ENCODE measurements at regions not wholly inside any gene's neighbourhood (a gene's known extent, or its start where the extent isn't known, plus 50 kb on each side); places are given as distances from the start of the nearest gene placed in this dataset.
"Not testable (repeated sequence)": the region's sequence is repeated elsewhere in the genome, so short reads cannot be mapped to it uniquely, and the experiment has no call there.

DNA sequence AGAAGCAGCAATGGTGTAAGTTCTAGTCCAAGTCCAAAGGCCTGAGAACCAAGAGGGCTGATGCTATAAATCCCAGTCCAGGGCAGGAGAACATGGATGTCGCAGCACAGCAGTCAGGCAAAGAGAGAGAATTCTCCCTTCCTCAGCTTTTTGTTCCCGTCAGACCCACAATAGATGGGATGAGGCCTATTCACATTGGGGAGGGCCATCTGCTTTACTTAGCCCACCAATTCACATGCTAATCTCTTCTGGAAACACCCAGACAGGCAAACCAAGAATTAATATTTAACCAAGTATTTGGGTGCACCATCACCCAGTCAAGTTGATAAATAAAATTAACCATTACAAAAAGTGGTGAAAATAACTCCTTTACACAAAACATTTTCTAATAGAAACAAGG lies 511.7 kb upstream of the UBE2E2 start:
- TF ChIP-seq POLR2A (IDR thresholded peaks at IDR 0.05; ENCODE audit: low read length), result no peak
- TF ChIP-seq GATA1 (IDR thresholded peaks at IDR 0.05; ENCODE audit: low read depth, low read length), result no peak
- no peak for DNase-seq

- DNase-seq, result no peak
- TF ChIP-seq POLR2A (IDR thresholded peaks at IDR 0.05; ENCODE audit: low read length), result no peak
- no peak for TF ChIP-seq GATA1 (IDR thresholded peaks at IDR 0.05; ENCODE audit: low read depth, low read length)
Observed at GRCh38 chr3:22691856-22692628, 511.1 kb upstream of the UBE2E2 start.

DNA sequence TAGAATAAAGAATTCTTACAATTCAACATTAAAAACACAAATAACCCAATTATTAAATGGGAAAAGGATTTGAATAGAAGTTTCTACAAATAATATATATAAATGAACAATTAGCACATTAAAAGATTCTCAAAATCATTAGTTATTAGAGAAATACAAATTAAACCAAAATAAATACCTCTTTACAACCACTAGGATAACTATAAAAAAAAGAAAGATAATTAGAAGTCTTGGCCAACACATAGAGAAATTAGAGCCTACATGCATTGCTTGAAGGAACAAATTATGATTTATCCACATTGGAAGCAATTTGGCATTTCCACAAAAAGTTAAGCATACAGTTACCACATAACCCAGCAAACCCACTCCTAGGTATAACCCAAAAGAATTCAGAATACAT lies 502.3 kb upstream of the UBE2E2 start:
- no peak for TF ChIP-seq POLR2A (IDR thresholded peaks at IDR 0.05; ENCODE audit: low read length)
- no peak for TF ChIP-seq GATA1 (IDR thresholded peaks at IDR 0.05; ENCODE audit: low read depth, low read length)

GRCh38 chr3:22704166-22704565 lies 499.0 kb upstream of the UBE2E2 start:
- DNase-seq, result no peak
- TF ChIP-seq GATA1 (IDR thresholded peaks at IDR 0.05; ENCODE audit: low read depth, low read length) (no peak), POLR2A (IDR thresholded peaks at IDR 0.05; ENCODE audit: low read length) (no peak)

More for the DNA sequence above, 502.3 kb upstream of the UBE2E2 start:
- no peak for DNase-seq

GRCh38 chr3:22704571-22705354 lies 498.4 kb upstream of the UBE2E2 start:
- TF ChIP-seq GATA1 (IDR thresholded peaks at IDR 0.05; ENCODE audit: low read depth, low read length) (no peak), POLR2A (IDR thresholded peaks at IDR 0.05; ENCODE audit: low read length) (no peak)
- no peak for DNase-seq

DNA sequence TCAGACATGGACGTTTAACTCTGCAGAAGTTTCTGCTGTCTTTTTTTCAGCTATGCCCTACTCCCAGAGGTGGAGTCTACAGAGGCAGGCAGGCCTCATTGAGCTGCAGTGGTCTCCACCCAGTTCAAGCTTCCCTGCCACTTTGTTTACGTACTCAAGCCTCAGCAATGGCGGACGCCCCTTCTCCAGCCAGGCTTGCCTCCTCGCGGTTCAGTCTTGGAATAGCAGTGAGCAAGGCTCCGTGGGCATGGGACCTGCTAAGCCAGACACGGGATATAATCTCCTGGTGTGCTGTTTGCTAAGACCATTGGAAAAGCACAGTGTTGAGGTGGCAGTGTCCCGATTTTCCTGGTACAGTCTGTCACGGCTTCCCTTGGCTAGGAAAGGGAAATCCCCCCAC lies 496.2 kb upstream of the UBE2E2 start:
- DNase-seq, result not testable (repeated sequence)

DNA sequence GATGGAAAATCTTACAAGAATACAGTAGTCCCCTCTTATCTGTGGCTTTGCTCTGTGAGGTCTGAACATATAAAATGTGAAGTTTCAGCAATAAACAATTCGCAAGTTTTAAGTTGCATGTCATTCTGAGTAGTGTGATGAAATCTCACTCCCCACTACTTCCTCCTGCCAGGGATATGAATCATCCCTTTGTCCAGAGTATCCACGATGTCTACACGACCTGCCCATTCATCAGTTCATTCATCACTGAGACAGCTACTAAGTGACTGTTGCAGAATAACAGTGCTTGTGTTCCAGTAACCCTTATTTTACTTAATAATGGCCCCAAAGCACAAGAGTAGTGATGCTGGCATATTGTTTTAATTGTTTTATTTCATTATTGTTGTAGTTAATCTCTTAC lies 489.2 kb upstream of the UBE2E2 start:
- no peak for TF ChIP-seq GATA1 (IDR thresholded peaks at IDR 0.05; ENCODE audit: low read depth, low read length)
- TF ChIP-seq POLR2A (IDR thresholded peaks at IDR 0.05; ENCODE audit: low read length), result no peak
- no peak for DNase-seq

DNA sequence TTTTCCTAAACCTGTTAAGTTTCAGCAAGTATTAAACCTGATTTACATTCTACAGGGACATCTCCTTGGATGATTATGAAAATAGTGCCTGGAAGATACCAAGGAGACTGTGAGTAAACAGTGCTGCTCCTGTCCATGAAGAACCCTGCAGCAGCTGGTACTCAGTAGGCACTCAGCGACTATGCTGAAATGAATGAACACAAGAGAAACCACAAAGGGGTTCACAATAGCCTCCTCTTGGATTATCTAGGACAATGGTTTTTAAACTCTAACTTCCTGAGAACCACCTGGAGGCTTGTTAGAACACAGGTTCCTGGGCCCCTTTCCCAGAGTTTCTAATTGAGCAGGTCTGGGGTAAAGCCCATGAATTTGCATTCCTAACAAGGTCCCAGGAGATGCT lies 488.4 kb upstream of the UBE2E2 start:
- TF ChIP-seq GATA1 (IDR thresholded peaks at IDR 0.05; ENCODE audit: low read depth, low read length) (no peak), POLR2A (IDR thresholded peaks at IDR 0.05; ENCODE audit: low read length) (no peak)
- DNase-seq, result no peak

DNA sequence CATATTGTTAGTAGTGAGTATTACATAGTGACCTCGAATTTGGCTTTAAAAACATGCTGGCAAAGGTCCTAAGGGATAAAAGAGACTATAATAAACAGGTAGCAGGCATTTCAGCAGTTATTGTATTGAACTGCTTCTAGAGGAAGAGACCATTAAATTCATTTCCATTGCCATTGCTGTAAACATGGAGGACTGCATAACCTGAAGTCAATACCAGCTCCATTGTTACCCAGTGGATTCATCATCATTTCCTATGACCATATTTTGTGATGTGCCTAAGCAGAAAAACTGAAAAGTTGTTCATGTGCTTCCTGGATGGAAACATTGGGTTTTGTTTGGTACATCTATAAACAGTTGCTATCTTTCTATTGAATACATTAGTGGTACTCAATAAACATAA lies 482.5 kb upstream of the UBE2E2 start:
- DNase-seq, result no peak
- TF ChIP-seq POLR2A (IDR thresholded peaks at IDR 0.05; ENCODE audit: low read length) (no peak), GATA1 (IDR thresholded peaks at IDR 0.05; ENCODE audit: low read depth, low read length) (no peak)

DNA sequence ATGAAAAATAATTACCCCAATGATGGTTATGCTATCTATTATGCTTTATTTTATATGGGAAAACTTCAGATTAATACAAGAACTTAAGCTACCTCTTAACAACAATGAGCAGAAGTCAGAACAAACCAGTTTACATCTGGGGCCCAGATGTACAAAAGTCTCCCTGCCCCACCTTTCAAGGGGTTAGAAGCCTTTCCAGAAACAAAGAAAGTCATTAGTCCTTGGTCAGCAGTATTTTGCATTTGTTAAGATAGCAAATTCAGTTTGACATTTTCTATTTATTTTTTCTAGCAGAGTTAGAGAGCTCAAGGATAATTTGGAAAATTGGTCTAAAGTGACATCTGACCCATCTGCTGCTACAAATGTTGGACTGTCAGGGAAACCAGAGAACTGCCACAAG lies 478.7 kb upstream of the UBE2E2 start:
- TF ChIP-seq POLR2A (IDR thresholded peaks at IDR 0.05; ENCODE audit: low read length), result no peak
- no peak for TF ChIP-seq GATA1 (IDR thresholded peaks at IDR 0.05; ENCODE audit: low read depth, low read length)
- DNase-seq, result no peak

DNA sequence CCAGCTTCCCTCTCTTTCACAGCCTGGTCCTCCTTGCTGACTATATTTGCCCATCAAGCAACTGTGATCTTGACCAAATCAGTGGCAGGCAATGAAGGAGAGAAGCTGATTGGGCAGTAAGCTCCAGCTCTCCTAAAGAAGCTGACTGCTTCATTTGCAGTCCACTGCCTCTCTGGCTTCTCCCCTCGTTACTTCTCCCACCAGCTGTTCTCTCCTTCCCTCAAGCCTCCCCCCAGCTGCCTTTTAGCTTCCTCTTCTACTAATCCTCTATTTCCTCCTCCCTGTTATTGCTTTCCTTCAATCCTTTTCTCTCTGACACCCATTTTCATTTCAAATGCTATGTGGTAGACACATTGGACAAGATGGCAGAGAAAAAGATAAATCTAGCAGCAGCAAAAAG lies 474.7 kb upstream of the UBE2E2 start:
- DNase-seq, result no peak

GRCh38 chr3:22729212-22729611 lies 473.9 kb upstream of the UBE2E2 start:
- no peak for DNase-seq
- TF ChIP-seq POLR2A (IDR thresholded peaks at IDR 0.05; ENCODE audit: low read length), result no peak
- TF ChIP-seq GATA1 (IDR thresholded peaks at IDR 0.05; ENCODE audit: low read depth, low read length), result no peak

More for the DNA sequence above, 474.7 kb upstream of the UBE2E2 start:
- TF ChIP-seq POLR2A (IDR thresholded peaks at IDR 0.05; ENCODE audit: low read length) (no peak), GATA1 (IDR thresholded peaks at IDR 0.05; ENCODE audit: low read depth, low read length) (no peak)

DNA sequence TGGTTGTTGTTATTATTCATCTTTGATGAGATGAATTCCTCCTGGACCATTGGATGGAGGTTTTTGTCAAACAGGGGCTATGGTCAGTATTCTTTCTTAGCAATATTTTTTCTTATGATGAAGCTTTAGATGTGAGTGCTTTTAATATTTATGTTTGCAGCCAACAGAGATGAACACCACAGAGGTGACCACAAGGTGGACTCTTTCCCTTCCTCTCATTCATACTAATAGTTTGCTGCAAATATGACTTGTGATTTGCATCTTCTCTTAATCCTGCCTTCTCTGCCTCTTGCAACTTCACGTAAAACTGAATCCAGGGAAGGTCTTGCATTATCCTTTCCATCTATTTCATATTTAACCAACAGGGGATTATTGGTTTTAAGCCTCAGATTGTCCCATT lies 473.1 kb upstream of the UBE2E2 start:
- TF ChIP-seq GATA1 (IDR thresholded peaks at IDR 0.05; ENCODE audit: low read depth, low read length) (no peak), POLR2A (IDR thresholded peaks at IDR 0.05; ENCODE audit: low read length) (no peak)
- no peak for DNase-seq

DNA sequence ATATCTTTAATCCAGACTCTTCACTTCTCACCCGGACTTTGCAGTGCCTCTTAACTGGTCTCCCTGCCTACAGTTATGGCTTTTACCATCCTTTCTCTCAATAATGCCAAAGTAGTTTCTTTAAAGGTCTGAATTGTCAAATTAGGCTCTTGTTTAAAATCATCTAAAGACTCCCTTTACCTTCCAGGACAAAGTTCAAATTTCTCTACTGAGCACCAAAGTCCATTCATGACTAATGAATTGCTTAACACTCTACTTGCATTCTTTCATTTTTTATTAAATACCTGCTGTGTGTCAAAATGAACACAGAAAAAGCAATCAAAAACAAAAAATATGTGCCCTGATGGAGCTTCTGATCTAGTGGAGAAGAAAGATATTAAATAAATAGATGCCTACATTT lies 472.4 kb upstream of the UBE2E2 start:
- DNase-seq, result no peak
- TF ChIP-seq POLR2A (IDR thresholded peaks at IDR 0.05; ENCODE audit: low read length) (no peak), GATA1 (IDR thresholded peaks at IDR 0.05; ENCODE audit: low read depth, low read length) (no peak)

DNA sequence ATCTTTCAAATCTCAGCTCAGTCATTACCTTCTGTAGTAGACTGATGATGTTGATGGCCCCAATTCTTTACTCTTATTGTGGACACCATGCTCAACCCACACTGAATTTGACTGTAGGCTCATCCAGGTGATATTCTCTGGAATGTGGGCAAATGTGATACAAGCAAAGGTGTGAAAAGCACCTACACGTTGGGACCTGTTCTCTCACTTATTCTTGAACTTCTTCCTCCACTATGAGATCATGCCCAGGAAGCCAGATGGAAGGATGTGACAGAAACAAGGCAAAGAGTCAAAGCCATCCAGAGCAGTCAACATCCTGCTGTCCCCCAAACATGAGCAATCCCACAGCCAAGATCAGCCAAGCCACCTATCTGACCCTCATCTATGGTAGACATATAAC lies 471.2 kb upstream of the UBE2E2 start:
- no peak for DNase-seq
- TF ChIP-seq GATA1 (IDR thresholded peaks at IDR 0.05; ENCODE audit: low read depth, low read length), result no peak
- TF ChIP-seq POLR2A (IDR thresholded peaks at IDR 0.05; ENCODE audit: low read length), result no peak

Measured in erythroblast (primary cell).